ENCODE measurements at regions not wholly inside any gene's neighbourhood (a gene's known extent, or its start where the extent isn't known, plus 50 kb on each side); places are given as distances from the start of the nearest gene placed in this dataset.

- Histone ChIP-seq H3K27ac (ENCODE audit: low read depth, low read length) (no peak overlapping the region), H3K18ac (ENCODE audit: extremely low read depth, low read length) (no peak overlapping the region), H3K4me2 (ENCODE audit: insufficient read depth in 1 of 2, low read depth in 2 of 2, low read length in 2 of 2) (no peak overlapping the region), H2AK5ac (ENCODE audit: low read depth, low read length) (no peak overlapping the region), H3K23me2 (ENCODE audit: low read depth, low read length) (no peaks in the 10 kb centered on the region), H3K27me3 (replicated peaks in 1 of 4; ENCODE audit: control insufficient read depth in 3 of 4, extremely low read depth in 1 of 4, insufficient read depth in 3 of 4, low read length in 3 of 4) (no peaks in the 10 kb centered on the region), H2AFZ (ENCODE audit: low read length) (no peak overlapping the region), H4K20me1 (replicated peaks in 1 of 2; ENCODE audit: control insufficient read depth in 1 of 2, insufficient read depth in 2 of 2, low read length in 2 of 2) (no peaks in the 10 kb centered on the region), H4K8ac (ENCODE audit: extremely low read depth, insufficient read depth, low read length) (no peak overlapping the region), H2BK120ac (replicated peaks; ENCODE audit: low read depth, low read length) (no peak overlapping the region), H3K4me3 (ENCODE audit: extremely low read depth in 1 of 4, insufficient read depth in 2 of 4, low read depth in 3 of 4, low read length in 4 of 4) (no peak overlapping the region), H3K14ac (ENCODE audit: insufficient read length) (no peak overlapping the region), H3K23ac (ENCODE audit: insufficient read length) (no peak overlapping the region), H3K56ac (replicated peaks; ENCODE audit: insufficient read length, low read depth, low read length) (no peak overlapping the region), H3K36me3 (ENCODE audit: control insufficient read depth in 2 of 4, insufficient read depth in 4 of 4, low read length in 3 of 4) (no peaks in the 10 kb centered on the region), H3K9me3 (ENCODE audit: insufficient read depth in 2 of 2, low read depth in 1 of 2, low read length in 1 of 2) (no peaks in the 10 kb centered on the region; a peak in 1 of 4 replicates), H2BK20ac (ENCODE audit: low read length) (no peak overlapping the region), H3K79me2 (ENCODE audit: control insufficient read depth in 1 of 2, insufficient read depth in 2 of 2, low read length in 2 of 2) (no peaks in the 10 kb centered on the region), H3K4ac (replicated peaks; ENCODE audit: insufficient read length, low read depth, low read length) (no peak overlapping the region), H3K4me1 (replicated peaks in 1 of 4; ENCODE audit: control insufficient read depth in 3 of 4, insufficient read depth in 4 of 4, low read length in 3 of 4) (peaks cover 0 to 5% (median 0%) of the 10 kb centered on the region in 4 experiments; a peak in 2 of 7 replicates), H2BK12ac (ENCODE audit: low read depth, low read length) (no peak overlapping the region), H4K5ac (ENCODE audit: insufficient read length, low read depth, low read length) (no peak overlapping the region), H3K79me1 (ENCODE audit: low read depth, low read length) (no peaks in the 10 kb centered on the region), H3K9ac (replicated peaks in 1 of 4; ENCODE audit: extremely low read depth in 1 of 4, low read depth in 3 of 4, low read length in 3 of 4) (no peak overlapping the region), H4K91ac (replicated peaks; ENCODE audit: insufficient read length, low read length) (no peak overlapping the region), H2BK5ac (ENCODE audit: low read depth, low read length) (no peak overlapping the region), H2BK15ac (ENCODE audit: low read length) (no peak overlapping the region)
- CTCF ChIA-PET (ENCODE audit: partially characterized antibody): interaction anchor here (0.5 to 1.4 kb wide), 4 partner anchors 25 to 365 kb away, joined by 3 read pairs; no protein-coding TSS in a partner anchor
- DNase-seq (ENCODE audit: low read depth in 1 of 2, low spot score in 2 of 2): no peak
- no peak for FAIRE-seq
- POLR2A ChIA-PET (ENCODE audit: partially characterized antibody): no interaction called here
- TF ChIP-seq, protein P1, sequence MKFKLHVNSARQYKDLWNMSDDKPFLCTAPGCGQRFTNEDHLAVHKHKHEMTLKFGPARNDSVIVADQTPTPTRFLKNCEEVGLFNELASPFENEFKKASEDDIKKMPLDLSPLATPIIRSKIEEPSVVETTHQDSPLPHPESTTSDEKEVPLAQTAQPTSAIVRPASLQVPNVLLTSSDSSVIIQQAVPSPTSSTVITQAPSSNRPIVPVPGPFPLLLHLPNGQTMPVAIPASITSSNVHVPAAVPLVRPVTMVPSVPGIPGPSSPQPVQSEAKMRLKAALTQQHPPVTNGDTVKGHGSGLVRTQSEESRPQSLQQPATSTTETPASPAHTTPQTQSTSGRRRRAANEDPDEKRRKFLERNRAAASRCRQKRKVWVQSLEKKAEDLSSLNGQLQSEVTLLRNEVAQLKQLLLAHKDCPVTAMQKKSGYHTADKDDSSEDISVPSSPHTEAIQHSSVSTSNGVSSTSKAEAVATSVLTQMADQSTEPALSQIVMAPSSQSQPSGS (IDR thresholded peaks at IDR 0.05; ENCODE audit: low read length): no peak
- no peak for TF ChIP-seq RNF2 (IDR thresholded peaks at IDR 0.05; ENCODE audit: borderline replicate concordance, low read depth, low read length, missing control alignments, poor library complexity, severe bottlenecking)
- no peak for TF ChIP-seq TBP (IDR thresholded peaks at IDR 0.05; ENCODE audit: low read depth, low read length)
- no peak for TF ChIP-seq SRF (IDR thresholded peaks at IDR 0.05; ENCODE audit: low read depth, low read length)
- TF ChIP-seq SIN3A (conservative IDR thresholded peaks at IDR 0.05 in 1 of 2, IDR thresholded peaks at IDR 0.05 in 1 of 2; ENCODE audit: low read depth in 1 of 2, low read length in 2 of 2): no peak
- TF ChIP-seq BCL11A (IDR thresholded peaks at IDR 0.05; ENCODE audit: low read depth in 2 of 2, low read length in 2 of 2): no peak
- 96% methylated on average over 1 of the region's 1 CpG; no CpG with 5 or more reads in 1 of the 2 experiments for WGBS, 2 experiments (ENCODE audit: extremely low coverage in 1 of 2, insufficient coverage in 1 of 2, insufficient read length in 1 of 2, insufficient replicate concordance in 2 of 2, low coverage in 1 of 2, low lambda C conversion rate in 2 of 2, missing lambda C conversion rate in 1 of 2)
These were observed 97.8 kb downstream of the RPL22L1 start for GRCh38 chr3:170772175-170772574.
